ENCODE measurements at regions not wholly inside any gene's neighbourhood (a gene's known extent, or its start where the extent isn't known, plus 50 kb on each side); places are given as distances from the start of the nearest gene placed in this dataset.

- TF ChIP-seq CTCF (IDR thresholded peaks at IDR 0.05; ENCODE audit: insufficient read depth, low read depth, low read length) (no peak), EZH2 (IDR thresholded peaks at IDR 0.05; ENCODE audit: insufficient read depth, low read length) (no peak)
Observed at GRCh38 chr14:106069804-106070625, 543.6 kb downstream of the TMEM121 start.
